NOMO-1 treated with dmso at 0.1 percent for 144 hours (cell line): ENCODE measurements at regions not wholly inside any gene's neighbourhood (a gene's known extent, or its start where the extent isn't known, plus 50 kb on each side); places are given as distances from the start of the nearest gene placed in this dataset.
"Not testable (repeated sequence)": the region's sequence is repeated elsewhere in the genome, so short reads cannot be mapped to it uniquely, and the experiment has no call there.

ENCODE experiments used
- DNase-seq: peaks from one replicate; lab custom pipeline; 2025; ENCODE audit not compliant: unreplicated experiment; lab: John Stamatoyannopoulos, UW

- DNase-seq: no peak
These were observed 242.6 kb downstream of the TTC32 start for GRCh38 chr2:19659024-19659792.

GRCh38 chr2:19656011-19656410, 245.8 kb downstream of the TTC32 start:
- no peak for DNase-seq

- DNase-seq: no peak
These were observed 247.3 kb downstream of the TTC32 start for GRCh38 chr2:19654310-19655090.

GRCh38 chr2:19653509-19653908, 248.3 kb downstream of the TTC32 start:
- no peak for DNase-seq

- DNase-seq: no peak
These were observed 249.0 kb downstream of the TTC32 start for GRCh38 chr2:19652811-19653210.

GRCh38 chr2:19651466-19651865, 250.3 kb downstream of the TTC32 start:
- no peak for DNase-seq

GRCh38 chr2:19649785-19650380, 251.9 kb downstream of the TTC32 start:
- no peak for DNase-seq

- no peak for DNase-seq
These were observed 252.6 kb downstream of the TTC32 start for GRCh38 chr2:19649142-19649541.

GRCh38 chr2:19648583-19648982, 253.2 kb downstream of the TTC32 start:
- DNase-seq: no peak

- no peak for DNase-seq
These were observed 254.8 kb downstream of the TTC32 start for GRCh38 chr2:19646987-19647386.

- DNase-seq: no peak
These were observed 257.0 kb downstream of the TTC32 start for GRCh38 chr2:19644763-19645162.

- no peak for DNase-seq
These were observed 258.7 kb downstream of the TTC32 start for GRCh38 chr2:19643117-19643518.

GRCh38 chr2:19642501-19642900, 259.3 kb downstream of the TTC32 start:
- no peak for DNase-seq

- no peak for DNase-seq
These were observed 265.8 kb downstream of the TTC32 start for GRCh38 chr2:19635951-19636510.

GRCh38 chr2:19632403-19632991, 269.3 kb downstream of the TTC32 start:
- no peak for DNase-seq

- no peak for DNase-seq
These were observed 269.9 kb downstream of the TTC32 start for GRCh38 chr2:19631871-19632270.

GRCh38 chr2:19630921-19631320, 270.9 kb downstream of the TTC32 start:
- no peak for DNase-seq

- no peak for DNase-seq
These were observed 268.9 kb upstream of the OSR1 start for GRCh38 chr2:19627359-19627758.

GRCh38 chr2:19623488-19623887, 265.1 kb upstream of the OSR1 start:
- DNase-seq: no peak

GRCh38 chr2:19617257-19617848, 258.9 kb upstream of the OSR1 start:
- DNase-seq: no peak

GRCh38 chr2:19615402-19615801, 257.0 kb upstream of the OSR1 start:
- DNase-seq: not testable (repeated sequence)
